Pancreas (tissue), 10 donors: ENCODE measurements at regions not wholly inside any gene's neighbourhood (a gene's known extent, or its start where the extent isn't known, plus 50 kb on each side); places are given as distances from the start of the nearest gene placed in this dataset.

Source experiments
- ATAC-seq, 4 donors: fragments of 200-7000 bp; cut with Tn5 transposase; one replicate each; pipeline versions ENCODE4 v1.8.0 to v1.9.1; 2020; ENCODE audit warnings: mild to moderate bottlenecking in 4 of 4, moderate library complexity in 4 of 4
- DNase-seq, 6 donors: peaks; one replicate each; pipeline ENCODE4 v3.0.0-alpha.2; 2020
- FAIRE-seq: peaks from 2 replicates; lab custom pipeline; 2012; peaks lifted over from hg19 to GRCh38; lab: Jason Lieb, UNC
- H3K27ac ChIP-seq, 4 donors: fragments of 200-600 bp; sonication (generic); 1 replicate in 3 of 4; 2 replicates in 1 of 4; pipeline versions ENCODE4 v1.5.0 to v1.8.0; 2020
- H3K27me3 ChIP-seq, 4 donors: fragments of 200-600 bp; one replicate each; pipeline ENCODE4 v1.8.0; 2021
- H3K36me3 ChIP-seq, 3 donors: fragments of 200-600 bp; sonication (generic) in 1 of 3; one replicate each; pipeline versions ENCODE4 v1.5.0 to v1.8.0; 2020 to 2021
- H3K4me1 ChIP-seq, 3 donors: fragments of 200-600 bp; one replicate each; pipeline ENCODE4 v1.8.0; 2021
- H3K4me3 ChIP-seq, 4 donors: fragments of 200-600 bp; sonication (generic) in 2 of 4; one replicate each; pipeline versions ENCODE4 v1.5.0 to v1.8.0; 2020 to 2021
- H3K9me3 ChIP-seq, 4 donors: fragments of 200-600 bp; one replicate each; pipeline ENCODE4 v1.8.0; 2021
- WGBS, 2 donors: extraction: QIAGEN DNeasy Blood & Tissue Kit; methylation state at CpG; one replicate each; pipeline ENCODE4 v1.1.7; 2013; 5-methylcytosine and 5-hydroxymethylcytosine counted together
- intact Hi-C, 3 donors: fragments of 100-400 bp; cut with DNase I; formaldehyde crosslinking; loops; one replicate each; pipeline versions ENCODE4 v1.11.1 to v1.14.2; 2022
- TF ChIP-seq, protein P1 (sequence below), 4 donors: fragments of 200-600 bp; sonication (generic) in 3 of 4; IDR thresholded peaks; one replicate each; pipeline versions ENCODE4 v1.5.0 to v1.8.0; 2021; ENCODE audit warnings: antibody characterized with exemption in 4 of 4
- donor health status: healthy with polysubstance abuse.
- donor health status: DM: no; HTN: no; CAD: no; lungs with moderate emphysema.
- donor health status: DM: no; HTN: no; CAD: no.
- donor health status: control.
- donor health status: control.
- donor health status: Bipolar disorder and iron deficiency.
- donor health status: DM: yes; HTN: yes; CAD: no.
- donor health status: DM: no; HTN: no; CAD: no.
- donor health status: DM: no; HTN: no; CAD: no.
- donor health status: DM: yes; HTN: yes; CAD: no.

- WGBS, 2 donors = 39 to 46% methylated on average over 2 of the region's 2 CpGs
Observed at GRCh38 chr10:111887266-111887665, 296.3 kb downstream of the GPAM start.

GRCh38 chr10:111890046-111890445 is 293.5 kb downstream of the GPAM start:
- no peak for ATAC-seq
- DNase-seq = no peak
- H3K9me3 ChIP-seq = no peaks in the 10 kb centered on the region
- 37 to 41% methylated on average over 3 of the region's 3 CpGs for WGBS, 2 donors
- TF ChIP-seq, protein P1, sequence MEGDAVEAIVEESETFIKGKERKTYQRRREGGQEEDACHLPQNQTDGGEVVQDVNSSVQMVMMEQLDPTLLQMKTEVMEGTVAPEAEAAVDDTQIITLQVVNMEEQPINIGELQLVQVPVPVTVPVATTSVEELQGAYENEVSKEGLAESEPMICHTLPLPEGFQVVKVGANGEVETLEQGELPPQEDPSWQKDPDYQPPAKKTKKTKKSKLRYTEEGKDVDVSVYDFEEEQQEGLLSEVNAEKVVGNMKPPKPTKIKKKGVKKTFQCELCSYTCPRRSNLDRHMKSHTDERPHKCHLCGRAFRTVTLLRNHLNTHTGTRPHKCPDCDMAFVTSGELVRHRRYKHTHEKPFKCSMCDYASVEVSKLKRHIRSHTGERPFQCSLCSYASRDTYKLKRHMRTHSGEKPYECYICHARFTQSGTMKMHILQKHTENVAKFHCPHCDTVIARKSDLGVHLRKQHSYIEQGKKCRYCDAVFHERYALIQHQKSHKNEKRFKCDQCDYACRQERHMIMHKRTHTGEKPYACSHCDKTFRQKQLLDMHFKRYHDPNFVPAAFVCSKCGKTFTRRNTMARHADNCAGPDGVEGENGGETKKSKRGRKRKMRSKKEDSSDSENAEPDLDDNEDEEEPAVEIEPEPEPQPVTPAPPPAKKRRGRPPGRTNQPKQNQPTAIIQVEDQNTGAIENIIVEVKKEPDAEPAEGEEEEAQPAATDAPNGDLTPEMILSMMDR (IDR thresholded peaks at IDR 0.05) = no peak
- no peaks in the 10 kb centered on the region for H3K27me3 ChIP-seq
- no peaks in the 10 kb centered on the region for H3K4me1 ChIP-seq
- H3K36me3 ChIP-seq = no peaks in the 10 kb centered on the region
- H3K4me3 ChIP-seq = no peak overlapping the region
- FAIRE-seq = no peak
- H3K27ac ChIP-seq = no peak overlapping the region
- intact Hi-C loops = no loop called here

More at GRCh38 chr10:111887266-111887665, 296.3 kb downstream of the GPAM start:
- H3K9me3 ChIP-seq = no peaks in the 10 kb centered on the region
- H3K27ac ChIP-seq = no peak overlapping the region
- no peaks in the 10 kb centered on the region for H3K36me3 ChIP-seq
- FAIRE-seq (no peak), DNase-seq (no peak), ATAC-seq (no peak)
- no peaks in the 10 kb centered on the region for H3K27me3 ChIP-seq
- H3K4me3 ChIP-seq = no peak overlapping the region
- no peaks in the 10 kb centered on the region for H3K4me1 ChIP-seq
- TF ChIP-seq, protein P1 (IDR thresholded peaks at IDR 0.05) = no peak
- intact Hi-C loops = no loop called here

GRCh38 chr10:111916011-111916410 is 267.6 kb downstream of the GPAM start:
- H3K4me1 ChIP-seq = no peaks in the 10 kb centered on the region
- no peak overlapping the region for H3K4me3 ChIP-seq
- ATAC-seq (no peak), FAIRE-seq (no peak), DNase-seq (no peak)
- no peaks in the 10 kb centered on the region for H3K36me3 ChIP-seq
- H3K27ac ChIP-seq = no peak overlapping the region
- intact Hi-C loops = no loop called here
- no peaks in the 10 kb centered on the region for H3K9me3 ChIP-seq
- TF ChIP-seq, protein P1 (IDR thresholded peaks at IDR 0.05) = no peak
- 37 to 42% methylated on average over 4 of the region's 4 CpGs for WGBS, 2 donors
- no peaks in the 10 kb centered on the region for H3K27me3 ChIP-seq

DNA sequence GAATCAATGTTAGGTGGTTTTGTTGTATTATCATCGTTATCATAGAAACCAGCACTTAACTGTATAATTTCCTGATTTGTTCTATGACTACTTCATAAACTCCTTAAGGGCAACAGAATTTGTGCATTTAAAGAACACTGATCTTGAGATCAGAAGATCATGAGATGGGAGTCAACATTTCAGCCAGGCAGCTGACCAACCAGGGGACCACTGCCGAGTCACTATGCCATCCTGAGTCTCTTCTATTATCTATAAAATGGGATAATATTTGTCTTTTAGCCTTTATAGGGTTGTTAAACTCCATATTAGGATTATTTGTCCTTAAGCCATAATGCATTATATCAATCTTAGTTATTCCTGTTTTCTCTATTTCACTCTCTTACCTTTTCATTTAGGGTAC is 261.7 kb downstream of the GPAM start:
- H3K9me3 ChIP-seq = no peaks in the 10 kb centered on the region
- TF ChIP-seq, protein P1 (IDR thresholded peaks at IDR 0.05) = no peak
- no peak overlapping the region for H3K4me3 ChIP-seq
- no peaks in the 10 kb centered on the region for H3K36me3 ChIP-seq
- no peak for FAIRE-seq
- H3K27me3 ChIP-seq = no peaks in the 10 kb centered on the region
- WGBS, 2 donors = 76 to 81% methylated on average over 2 of the region's 2 CpGs
- no peak for ATAC-seq
- no peak for DNase-seq
- H3K27ac ChIP-seq = no peak overlapping the region
- intact Hi-C loops = no loop called here
- no peaks in the 10 kb centered on the region for H3K4me1 ChIP-seq

DNA sequence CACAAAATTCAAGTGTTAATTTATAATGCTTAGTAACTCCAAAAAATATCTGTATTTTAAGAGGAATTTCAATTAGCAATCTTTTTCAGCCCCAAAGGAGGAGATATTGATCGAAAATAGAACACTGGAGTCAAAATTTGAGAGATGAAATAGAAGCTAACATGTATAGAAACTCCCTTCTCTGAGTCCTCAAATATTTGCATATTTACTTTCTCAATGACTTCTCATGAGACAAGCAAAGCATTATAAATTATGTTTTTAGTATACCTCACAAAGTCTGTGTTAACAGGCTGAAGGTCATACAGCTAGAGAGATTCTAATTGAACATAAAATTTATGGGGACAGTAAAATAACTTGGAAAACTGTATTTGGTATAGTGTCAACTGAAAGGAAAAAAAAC is 260.5 kb downstream of the GPAM start:
- no peaks in the 10 kb centered on the region for H3K4me1 ChIP-seq
- DNase-seq (no peak), ATAC-seq (no peak), FAIRE-seq (no peak)
- no peak overlapping the region for H3K27ac ChIP-seq
- H3K36me3 ChIP-seq = no peaks in the 10 kb centered on the region
- TF ChIP-seq, protein P1 (IDR thresholded peaks at IDR 0.05) = no peak
- no peak overlapping the region for H3K4me3 ChIP-seq
- WGBS, 2 donors = 56 to 67% methylated on average over 1 of the region's 1 CpG
- no peaks in the 10 kb centered on the region for H3K27me3 ChIP-seq
- H3K9me3 ChIP-seq = no peaks in the 10 kb centered on the region
- intact Hi-C loops = no loop called here
